SK-N-MC (cell line): ENCODE measurements at regions not wholly inside any gene's neighbourhood (a gene's known extent, or its start where the extent isn't known, plus 50 kb on each side); places are given as distances from the start of the nearest gene placed in this dataset.
"Not testable (repeated sequence)": the region's sequence is repeated elsewhere in the genome, so short reads cannot be mapped to it uniquely, and the experiment has no call there.

Source experiments
- EZH2 ChIP-seq: fragments of 200-600 bp; sonication (generic); IDR thresholded peaks from one replicate; pipeline ENCODE4 v1.6.1; 2017; ENCODE audit warnings: antibody characterized with exemption
- FOXP2 ChIP-seq: optimal IDR thresholded peaks from 2 replicates; pipeline ENCODE3; 2011; ENCODE audit warnings: mild to moderate bottlenecking, moderate library complexity; ENCODE audit not compliant: insufficient read depth; ENCODE audit errors: extremely low read length, control extremely low read depth
- POLR2AphosphoS5 ChIP-seq: IDR thresholded peaks from 2 replicates; pipeline ENCODE4 v1.6.1; 2012; ENCODE audit warnings: mild to moderate bottlenecking, low read depth, low read length, borderline replicate concordance

DNA sequence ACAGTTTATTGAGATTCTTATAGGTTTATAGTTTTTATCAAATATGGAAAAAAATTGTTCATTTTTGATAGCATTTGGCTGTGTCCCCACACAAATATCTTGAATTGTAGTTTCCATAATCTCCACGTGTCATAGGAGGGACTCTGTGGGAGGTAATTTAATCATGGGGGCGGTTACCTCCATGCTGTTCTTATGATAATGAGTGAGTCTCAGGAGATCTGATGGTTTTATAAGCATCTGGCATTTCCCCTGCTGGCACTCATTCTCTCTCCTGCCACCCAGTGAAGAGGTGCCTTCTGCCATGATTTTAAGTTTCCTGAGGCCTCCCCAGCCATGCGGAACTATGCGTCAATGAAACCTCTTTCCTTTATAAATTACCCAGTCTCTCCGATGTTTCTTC is 420.6 kb upstream of the KAZN start:
- TF ChIP-seq EZH2, POLR2AphosphoS5, FOXP2: not testable (repeated sequence)
